IPS-NIHi7 (cell line): ENCODE measurements at regions not wholly inside any gene's neighbourhood (a gene's known extent, or its start where the extent isn't known, plus 50 kb on each side); places are given as distances from the start of the nearest gene placed in this dataset.
"Not testable (repeated sequence)": the region's sequence is repeated elsewhere in the genome, so short reads cannot be mapped to it uniquely, and the experiment has no call there.

ENCODE experiments used
- DNase-seq: peaks from one replicate; pipeline ENCODE4 v3.0.0; 2012; ENCODE audit warnings: mixed read lengths; ENCODE audit errors: extremely low spot score

DNA sequence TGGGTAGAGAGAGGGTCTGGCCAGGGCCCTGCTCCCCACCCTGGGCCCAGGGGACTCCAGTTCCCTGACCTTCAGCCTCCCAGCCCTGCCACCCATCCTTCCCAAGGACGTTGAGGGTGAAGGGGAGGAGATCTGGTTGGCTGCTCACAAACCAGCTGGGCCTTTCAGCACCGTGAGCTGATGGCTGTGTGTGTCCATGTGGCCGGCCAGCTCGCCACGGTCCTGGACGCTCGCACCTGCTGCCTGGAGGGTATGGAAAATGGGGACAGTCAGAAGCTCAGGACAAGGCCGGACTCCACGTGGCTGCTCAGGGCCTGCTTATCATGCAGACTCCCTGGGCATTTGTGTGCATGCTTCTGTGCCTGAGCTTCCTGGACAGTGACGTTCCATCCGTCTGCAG lies 110.3 kb downstream of the NPIPB11 start:
- DNase-seq, result not testable (repeated sequence)

DNA sequence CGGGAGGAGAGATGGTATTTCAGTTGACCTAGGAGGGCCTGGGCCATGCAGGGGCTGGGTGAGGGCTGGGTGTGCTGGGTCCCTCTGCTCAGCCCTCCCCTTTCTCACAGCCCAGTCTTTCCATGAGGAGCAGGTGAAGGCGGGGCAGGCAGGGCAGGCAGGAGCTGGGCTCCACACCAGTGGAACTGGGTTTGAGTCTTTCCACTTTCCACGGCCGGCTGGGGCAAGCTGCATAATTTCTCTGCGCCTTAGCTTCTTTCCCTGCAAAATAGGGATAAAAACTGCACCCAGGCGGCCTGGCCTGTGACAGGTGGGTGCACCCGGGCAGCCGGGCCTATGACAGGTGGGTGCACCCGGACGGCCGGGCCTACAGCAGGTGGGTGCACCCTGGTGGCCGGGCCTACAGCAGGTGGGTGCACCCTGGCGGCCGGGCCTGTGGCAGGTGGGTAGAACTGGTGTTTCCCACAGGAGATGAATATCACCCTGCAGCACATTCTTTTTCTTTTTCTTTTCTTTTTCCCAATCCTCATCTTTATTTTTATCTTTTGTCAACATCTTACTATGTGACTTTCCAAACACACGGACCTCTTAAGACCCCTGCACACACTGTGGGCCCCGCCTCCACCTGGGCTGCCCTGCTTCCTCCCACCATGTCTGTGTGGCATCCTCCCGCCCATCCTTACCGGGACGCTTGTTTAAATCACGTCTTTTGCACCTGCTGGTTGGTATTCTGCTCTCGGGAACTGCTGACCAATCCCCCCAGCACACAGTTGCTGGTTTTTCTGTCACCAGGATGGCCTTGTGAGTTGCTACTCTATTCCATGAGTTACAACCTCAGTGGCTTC lies 111.3 kb downstream of the NPIPB11 start:
- not testable (repeated sequence) for DNase-seq

DNA sequence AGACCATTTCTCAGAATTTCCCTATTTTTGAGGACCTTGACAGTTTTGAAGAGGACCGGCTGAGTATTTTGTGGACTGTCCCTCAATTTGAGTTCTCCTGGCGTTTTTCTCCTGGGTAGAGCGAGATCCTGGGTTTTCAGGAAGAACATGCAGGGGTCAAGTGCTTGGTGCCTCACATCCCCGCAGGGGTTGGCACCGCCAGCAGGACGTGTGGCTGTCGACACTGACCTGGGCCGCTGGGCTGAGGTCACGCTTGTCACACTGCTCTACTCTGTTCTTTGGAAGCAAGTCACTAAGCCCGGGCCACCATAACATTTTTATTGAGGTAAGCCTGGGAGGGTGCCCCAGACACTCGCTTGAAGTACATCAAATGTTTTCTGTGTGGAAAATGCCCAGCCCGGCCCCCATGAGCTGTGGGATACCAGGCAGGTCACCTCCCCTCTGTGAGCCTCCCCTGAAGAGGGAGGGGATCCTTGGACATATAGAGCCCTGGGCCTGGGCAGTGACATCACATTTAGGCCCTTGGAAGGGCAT lies 112.0 kb downstream of the NPIPB11 start:
- DNase-seq, result not testable (repeated sequence)

DNA sequence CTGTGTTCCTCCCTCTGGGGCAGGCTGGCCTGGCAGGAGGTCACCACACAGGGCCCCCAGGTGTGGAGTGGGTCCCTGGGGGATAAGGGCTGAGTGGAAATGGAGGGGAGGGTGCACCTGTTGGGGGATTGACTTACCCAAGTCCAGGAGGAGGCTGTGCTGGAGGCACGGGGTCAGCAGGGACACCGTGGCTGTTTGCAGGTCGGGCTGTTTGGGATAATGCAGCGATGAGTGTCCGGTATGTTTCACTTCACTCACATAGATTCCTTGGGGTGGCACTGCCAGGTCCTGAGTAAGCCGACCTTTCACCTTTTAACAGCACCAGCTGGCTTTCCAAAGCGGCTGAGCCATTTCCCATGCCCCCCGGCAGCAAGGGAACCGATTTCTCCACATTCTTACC lies 113.0 kb downstream of the NPIPB11 start:
- DNase-seq, result not testable (repeated sequence)

DNA sequence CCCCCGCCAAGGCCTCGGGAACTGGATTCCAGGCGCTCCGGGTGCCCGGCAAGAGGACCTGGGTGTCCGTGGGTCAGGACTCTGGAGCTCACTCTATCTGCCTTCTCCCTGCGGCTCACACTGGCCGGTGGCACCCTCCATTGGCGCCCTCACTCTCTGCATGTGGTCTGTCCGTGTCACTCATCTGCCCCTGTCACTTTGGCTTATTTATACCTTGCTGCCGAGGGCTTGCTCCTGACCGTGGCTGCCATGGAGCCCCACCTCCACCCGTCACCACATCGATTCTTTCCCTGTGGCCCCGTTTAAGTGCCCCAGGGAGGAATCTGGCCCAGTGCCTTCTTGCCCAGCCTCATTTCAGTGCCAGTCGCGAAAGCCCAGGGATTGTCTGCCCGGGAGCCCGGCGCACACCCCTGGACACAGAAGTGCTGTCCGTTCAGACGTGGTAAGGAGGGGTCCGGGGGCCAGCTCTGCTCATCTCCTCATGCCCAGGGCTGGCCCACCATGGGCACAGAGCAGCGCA lies 113.5 kb downstream of the NPIPB11 start:
- DNase-seq, result not testable (repeated sequence)

DNA sequence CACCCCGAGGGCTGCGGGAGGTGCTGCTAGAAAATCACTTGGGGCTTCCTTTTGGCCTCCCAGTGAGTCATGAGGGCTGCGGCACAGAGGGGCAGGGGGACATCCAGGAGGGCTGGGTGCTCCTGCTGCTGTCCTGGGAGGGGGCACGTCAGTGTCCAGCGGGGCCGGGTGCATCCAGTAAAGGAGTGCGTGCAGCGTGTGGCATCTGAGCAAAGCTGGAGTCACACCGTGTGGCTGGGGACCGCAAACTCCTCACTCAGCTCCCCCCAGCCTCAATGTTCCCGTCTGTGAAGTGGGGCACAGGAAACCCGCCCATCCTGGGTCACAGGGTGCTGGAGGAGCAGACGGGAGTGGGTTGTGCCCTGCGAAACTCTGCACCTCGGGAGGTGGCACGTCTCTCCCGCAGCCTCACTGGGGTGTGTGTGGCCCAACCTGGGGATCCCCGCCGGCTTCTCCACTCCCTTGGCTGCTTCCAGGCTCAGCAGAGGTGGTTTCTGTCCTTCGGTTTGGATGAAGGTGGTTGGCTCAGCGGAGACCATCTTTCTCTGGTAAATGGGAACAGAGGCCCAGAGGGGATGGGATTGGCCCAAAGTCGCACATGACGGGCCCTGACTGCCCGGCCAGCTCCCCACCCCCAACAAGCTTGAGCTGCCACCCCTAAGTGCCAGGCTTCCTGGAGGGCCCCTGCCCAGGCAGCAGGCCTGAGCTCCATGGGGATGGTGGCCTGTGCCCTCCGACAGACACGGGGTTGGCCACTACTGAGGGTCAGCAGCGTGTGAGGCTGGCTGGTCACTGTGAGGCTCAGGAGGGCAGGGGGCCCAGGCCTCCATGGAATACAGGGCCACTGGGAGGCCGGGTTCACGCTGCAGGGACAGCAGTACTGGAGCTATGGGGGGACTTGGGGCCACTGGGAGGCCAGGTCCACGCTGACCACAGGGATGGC lies 114.9 kb downstream of the NPIPB11 start:
- DNase-seq, result not testable (repeated sequence)

DNA sequence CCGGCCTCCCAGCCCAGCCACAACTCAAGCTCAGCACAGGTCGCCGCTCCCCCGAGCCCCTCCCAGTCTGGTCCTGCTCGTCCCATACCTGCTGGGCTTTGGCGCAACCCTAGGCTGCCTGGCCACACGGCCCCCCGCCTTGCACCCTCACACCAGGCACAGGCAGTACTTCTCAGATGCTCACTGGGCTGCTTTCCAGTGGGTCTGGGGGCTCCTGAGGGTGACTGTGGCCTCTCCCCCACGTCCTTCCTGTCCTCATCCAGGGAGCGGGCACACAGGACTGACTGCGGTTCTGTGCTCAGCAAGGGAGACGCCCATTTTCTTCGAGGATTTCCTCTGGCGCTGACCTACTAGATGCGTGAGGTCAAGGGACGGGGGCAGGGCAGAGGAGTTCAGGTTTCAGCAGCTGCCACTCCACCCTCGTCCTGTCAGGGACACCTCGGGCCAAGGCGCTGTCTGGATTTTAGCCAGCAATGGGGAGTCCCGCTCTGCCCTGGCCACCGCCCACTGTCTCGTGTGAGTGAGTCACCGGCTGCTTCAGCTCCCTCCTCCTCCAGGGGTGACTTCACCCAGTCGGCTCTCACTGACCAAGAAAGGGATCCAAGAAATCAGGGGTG lies 115.8 kb downstream of the NPIPB11 start:
- DNase-seq, result peak; percentile 74

DNA sequence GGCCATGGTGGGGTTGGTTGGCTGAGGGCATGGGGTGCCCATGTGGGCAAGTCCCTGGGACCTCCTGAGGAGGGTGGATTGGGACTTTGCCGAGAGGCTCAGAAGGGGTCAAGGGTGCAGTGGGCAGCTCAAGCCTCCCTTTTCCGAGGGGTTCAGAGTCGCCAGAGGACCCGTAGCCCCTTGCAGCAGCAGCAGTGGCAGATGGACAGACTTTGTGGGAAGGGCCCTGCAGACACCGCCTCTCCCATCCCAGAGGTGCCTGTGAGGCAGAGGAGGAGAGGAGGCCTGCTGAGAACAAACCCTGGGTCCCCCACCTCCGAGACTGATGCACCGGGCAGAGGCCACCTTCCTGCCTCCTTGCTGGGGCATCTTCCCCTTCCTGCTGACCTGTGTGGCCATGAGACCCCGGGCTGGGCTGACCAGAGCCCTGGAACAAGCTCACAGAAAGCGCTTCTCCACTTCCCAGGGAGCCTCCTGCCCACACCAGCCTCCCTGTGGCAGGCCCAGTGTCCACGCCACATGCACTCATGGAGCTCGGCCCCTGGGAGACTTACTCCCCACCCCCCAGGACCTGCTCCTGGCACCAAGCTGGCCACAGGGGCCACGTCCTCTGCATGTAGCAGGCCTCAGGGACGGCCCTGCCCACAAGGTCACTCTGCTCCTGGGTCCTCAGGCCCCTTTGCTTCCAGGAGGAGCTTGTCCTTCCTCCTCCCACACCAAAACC lies 116.8 kb downstream of the NPIPB11 start:
- not testable (repeated sequence) for DNase-seq

DNA sequence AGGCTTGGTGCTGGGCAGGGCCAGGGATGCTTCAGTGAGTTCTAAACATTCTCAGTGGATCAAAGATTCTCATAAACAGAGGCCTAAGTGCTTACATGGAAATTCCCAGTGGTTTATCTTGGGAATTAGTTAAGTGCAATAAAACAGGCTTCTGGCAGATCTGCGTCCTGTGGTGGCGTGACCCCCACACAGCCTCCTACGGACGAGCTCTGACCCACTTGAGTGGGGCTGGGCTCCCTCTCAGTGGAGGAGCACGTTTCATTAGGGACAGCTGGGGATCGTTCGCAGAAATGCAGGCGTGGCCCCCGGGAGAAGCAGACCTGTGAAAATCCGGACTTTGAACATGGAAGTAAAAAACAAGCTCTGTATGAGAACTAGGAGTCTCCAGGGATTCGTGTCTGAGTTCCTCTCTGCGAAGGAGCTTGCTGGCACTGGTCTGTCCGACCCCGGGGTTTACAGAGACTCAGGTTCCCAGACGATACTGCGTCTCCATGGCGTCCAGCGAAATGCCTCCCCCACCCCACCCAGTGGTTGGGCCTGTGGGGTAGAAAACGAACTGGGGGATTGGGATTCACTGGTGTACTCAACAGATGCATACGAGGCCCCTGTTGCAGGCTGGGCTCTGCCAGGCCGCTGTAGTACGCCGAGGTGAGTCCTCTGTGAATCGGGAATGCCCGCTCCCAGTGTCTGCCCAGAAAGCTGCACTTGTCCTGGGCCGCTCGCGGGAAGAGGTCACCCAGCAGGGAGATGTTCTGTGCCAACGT lies 117.6 kb downstream of the NPIPB11 start:
- DNase-seq, result not testable (repeated sequence)

DNA sequence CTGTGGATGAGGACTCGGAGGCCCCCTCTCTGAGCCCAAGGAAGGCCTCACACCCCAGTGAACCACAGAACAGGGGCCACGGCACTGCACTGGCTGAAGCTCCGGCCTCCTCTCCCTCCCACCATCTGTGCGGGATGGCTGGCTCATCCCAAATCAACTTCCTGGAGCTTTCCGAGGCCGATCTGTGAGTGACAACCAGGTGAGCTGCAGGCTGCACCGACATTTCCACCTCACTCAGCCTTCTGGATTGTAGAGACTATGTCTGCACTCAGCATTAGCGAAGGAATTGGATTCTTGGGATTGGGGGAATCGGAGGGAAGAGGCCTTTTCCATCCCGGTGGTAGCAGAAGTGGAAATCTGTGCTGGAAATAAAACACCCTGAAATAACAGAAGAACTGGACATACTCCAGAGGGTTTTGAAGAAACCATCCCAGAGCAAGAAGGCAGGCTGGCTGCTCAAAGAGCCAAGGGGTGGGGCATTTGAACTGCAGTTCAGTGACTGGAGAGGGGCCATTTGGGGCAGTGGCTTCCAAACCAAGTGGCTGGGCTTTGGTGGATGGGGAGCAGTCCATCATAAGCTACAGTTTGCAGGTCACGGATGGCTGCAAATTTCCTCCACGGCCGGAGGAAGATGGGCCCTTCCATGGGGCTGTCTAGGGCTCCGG lies 118.5 kb downstream of the NPIPB11 start:
- DNase-seq, result not testable (repeated sequence)

DNA sequence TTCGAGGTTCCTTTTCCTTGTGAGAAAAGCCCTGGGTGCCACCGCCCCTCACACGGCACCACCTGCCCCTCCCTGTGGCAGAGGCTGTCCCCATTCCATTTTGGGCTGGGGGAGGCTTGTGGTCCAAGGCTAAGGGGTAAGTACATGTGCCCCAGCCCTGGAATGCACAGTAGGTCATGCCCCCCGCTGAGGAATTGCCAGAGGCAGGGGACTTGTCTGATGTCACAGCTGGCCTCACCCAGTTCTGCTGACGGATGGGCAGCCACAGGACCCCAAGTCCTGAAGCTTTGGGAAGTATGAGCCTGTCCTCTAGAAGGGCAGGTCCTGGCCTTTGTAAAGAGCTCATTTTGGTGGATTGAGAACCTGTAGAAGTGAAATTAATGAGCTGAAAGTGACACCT lies 119.3 kb downstream of the NPIPB11 start:
- not testable (repeated sequence) for DNase-seq

DNA sequence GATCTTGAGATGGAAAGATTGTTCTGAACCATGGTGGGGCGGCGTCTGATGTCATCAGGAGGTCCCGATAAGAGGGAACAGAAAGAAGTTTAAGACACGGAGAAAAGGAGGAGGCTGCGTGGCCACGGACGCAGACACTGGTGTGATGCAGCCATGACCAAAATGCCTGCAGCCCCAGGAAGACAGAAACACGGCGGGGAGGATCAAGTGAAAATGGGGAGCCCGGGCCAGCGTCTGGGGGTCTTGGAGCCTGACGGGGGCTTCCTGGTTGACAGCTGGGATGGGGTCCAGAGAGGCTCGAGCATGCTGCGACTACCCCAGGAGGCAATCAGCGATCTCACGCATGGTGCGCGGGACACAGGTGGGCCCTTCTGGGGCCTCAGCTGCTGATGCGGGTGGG lies 119.7 kb downstream of the NPIPB11 start:
- DNase-seq, result not testable (repeated sequence)

DNA sequence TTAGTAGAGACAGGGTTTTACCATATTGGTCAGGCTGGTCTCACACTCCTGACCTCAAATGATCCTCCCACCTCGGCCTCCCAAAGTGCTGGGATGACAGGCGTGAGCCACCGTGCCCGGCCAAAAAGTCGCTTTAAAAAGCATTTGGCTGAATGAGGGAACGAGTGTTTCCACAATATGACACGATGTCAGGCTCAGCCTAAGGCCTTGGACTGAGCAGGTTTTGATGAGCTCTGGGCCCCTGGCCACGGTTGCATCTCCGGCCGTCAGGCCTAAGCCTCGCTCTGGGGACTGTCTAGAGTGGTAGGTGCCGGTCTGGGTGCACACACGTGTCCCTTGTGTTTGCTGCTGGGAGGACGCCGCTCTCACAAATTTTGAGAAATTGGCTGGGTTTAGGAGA lies 120.3 kb downstream of the NPIPB11 start:
- not testable (repeated sequence) for DNase-seq

DNA sequence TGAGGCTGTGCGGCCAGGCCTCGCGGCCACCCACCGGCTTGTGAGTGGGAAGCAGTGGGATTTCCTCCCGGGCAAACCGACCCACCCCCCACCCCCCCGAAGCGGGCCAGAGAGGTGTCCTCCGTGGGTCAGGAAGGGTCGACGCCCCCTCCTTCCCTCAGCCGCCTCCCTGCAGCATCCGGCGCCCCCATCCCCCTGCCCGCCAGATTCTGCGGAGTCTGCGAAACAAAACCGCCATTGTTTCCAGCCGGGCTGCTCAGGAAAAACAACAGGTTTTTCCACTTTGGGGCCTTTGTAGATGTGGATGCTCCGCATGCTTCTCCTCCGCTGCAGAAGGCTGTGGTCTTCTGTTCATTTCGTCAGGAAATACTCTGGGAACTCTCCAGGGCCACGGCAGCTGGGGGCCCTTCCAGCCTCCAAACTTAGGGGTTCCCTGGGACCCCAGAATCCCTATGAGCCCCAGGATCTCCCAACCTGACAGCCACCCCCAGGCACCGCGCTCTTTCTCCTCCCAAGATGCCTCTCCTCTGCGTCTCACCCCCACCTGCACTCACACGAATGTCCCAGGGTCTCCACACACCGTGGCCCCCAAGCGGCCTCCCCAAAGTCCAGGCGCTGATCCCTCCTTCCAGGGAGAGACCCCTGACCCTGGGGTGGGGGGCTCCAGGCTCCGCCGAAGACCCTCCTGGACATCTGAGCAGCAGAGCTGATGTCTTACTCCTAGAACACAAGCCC lies 121.2 kb downstream of the NPIPB11 start:
- DNase-seq, result not testable (repeated sequence)

DNA sequence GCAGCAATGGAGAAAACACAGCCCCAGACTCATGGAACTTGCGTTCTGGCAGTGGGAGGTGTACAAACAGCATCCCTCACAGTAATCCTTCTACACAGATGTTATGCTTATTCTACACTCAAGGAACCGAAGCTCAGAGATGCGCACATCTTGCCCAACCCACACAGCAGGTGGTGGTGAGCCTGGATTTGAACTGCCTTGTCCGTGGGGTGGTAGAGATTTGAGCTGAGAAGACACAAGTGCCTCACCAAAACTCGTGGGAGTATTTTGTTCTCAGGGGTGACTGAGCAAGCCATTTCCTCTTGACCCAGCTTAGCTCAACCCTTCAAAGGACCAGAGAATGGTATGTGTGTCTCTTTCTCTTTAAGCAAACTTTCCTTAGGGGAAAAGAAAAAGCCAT lies 121.8 kb downstream of the NPIPB11 start:
- DNase-seq, result not testable (repeated sequence)

DNA sequence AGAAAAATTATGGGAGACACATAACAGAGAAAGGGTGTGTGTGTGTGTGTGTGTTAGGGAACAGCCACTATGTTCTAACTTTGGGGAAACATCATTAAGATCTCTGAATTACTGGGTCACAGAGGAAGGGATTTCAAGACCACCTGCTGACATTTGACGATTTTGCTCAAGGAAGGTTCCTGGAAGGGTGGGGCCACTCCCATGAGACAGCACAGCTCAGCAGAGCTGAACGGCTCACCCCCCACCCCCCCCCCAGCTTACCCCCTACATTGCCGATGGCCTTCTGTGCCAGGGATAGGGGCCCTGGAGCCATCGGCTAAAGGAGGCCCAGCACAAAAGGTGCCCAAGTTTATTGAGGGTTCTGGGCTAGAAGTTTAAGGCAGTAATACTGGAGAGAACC lies 122.4 kb downstream of the NPIPB11 start:
- not testable (repeated sequence) for DNase-seq

DNA sequence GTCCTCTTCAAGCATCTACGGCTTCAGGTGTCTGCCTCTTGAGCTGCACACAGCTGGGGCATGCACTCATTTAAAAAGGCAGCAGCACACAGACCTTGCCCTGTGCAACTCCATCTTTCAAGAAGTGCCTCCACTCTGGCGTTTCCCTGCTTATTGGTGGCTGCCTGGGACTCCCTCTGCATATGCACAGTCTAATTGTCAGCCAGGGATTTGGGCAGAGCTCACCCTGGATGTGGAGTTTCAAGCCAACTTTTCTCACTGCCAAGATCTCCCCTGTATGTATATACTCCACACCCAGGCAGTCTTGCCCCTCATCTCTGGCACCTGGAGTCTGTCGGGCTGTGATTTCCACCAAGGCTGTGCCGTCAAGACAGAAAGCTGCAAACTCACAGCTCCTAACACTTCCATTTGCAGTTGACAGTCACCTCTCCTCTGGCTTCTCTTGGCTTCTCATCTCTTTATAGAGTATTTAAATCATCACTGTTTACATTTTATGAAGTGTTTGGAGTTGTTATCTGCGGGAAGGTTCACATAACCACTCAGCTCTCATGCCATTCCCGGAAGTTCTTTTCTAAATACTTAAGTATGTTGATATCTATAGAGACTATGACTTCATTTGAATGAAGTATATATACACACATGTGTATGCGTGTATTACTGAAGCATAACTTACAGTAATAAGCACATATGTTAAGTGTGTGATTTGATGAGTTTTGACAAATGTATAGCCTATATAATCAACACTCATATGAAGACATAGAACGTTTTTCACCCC lies 128.2 kb downstream of the NPIPB11 start:
- not testable (repeated sequence) for DNase-seq

DNA sequence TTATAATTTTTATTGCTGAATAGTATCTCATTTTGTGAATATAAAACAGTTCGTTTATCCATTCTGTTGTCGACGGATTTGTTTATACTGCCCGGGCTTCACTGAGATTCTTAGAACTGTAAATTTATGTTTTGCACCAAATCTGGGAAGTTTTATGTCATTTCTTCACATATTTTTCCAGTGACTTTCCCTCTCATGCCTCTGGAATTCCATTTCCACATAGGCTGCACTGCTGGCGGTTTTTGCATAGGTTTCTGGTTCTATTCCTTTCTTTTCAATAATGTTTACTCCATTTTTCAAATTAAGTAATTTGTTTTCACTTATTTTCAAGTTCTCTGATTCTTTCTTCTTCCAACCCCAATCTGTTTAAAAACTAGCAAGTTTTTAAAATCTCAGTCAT lies 130.1 kb downstream of the NPIPB11 start:
- not testable (repeated sequence) for DNase-seq
